ENCODE measurements at regions not wholly inside any gene's neighbourhood (a gene's known extent, or its start where the extent isn't known, plus 50 kb on each side); places are given as distances from the start of the nearest gene placed in this dataset.

DNA sequence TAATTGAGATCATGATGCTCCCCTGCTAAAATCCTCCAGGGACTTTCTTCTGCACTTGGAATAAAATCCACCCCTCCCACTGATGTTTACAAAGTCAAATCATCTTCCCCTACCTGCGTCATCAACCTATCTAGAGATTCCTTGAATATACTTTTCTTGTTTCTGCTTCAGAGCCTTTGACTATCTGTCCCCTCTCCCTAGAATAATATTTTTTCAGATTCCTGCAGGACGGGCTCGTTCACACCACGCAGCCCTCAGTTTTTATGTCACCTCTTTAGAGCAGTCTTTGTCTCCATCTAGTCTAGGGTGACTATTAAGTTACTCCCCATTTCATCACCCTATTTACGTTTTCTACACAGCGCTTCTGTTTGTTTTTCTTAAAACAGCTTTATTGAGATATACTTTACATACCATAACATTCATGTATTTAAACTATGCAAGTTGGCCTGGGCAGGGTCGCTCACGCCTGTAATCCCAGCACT lies 94.8 kb upstream of the SESN3 start:
- DNase-seq = no peak

DNA sequence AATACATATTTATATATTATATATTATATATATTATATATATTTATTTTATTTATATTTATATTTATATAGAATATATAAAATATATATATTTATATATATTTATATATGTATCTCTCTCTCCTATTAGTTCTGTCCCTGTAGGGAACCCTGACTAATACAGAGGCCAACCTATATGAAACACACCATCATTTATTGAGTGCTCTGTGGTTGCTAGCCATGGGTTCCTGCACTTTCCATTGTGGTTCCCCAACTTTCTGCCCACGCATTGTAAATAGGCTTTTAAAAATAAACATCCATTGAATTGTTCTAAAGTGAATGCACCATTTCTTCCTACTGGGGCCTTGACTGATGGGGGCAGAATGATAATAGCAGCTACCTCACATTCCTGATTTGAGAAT lies 93.8 kb upstream of the SESN3 start:
- H3K36me3 Mint-ChIP-seq = no peaks in the 10 kb centered on the region
- peaks cover 4% of the 10 kb centered on the region for H3K4me1 Mint-ChIP-seq
- no peak for DNase-seq
- no peaks in the 10 kb centered on the region for H3K27me3 Mint-ChIP-seq
- no peak overlapping the region for H3K27ac Mint-ChIP-seq
- no peak overlapping the region for H3K4me3 Mint-ChIP-seq
- peaks cover 3% of the 10 kb centered on the region for H3K9me3 Mint-ChIP-seq

More for the DNA sequence above, 94.8 kb upstream of the SESN3 start:
- no peaks in the 10 kb centered on the region for H3K27me3 Mint-ChIP-seq
- H3K4me1 Mint-ChIP-seq = peaks cover 4% of the 10 kb centered on the region
- no peaks in the 10 kb centered on the region for H3K36me3 Mint-ChIP-seq
- H3K9me3 Mint-ChIP-seq = peaks cover 3% of the 10 kb centered on the region
- H3K27ac Mint-ChIP-seq = no peak overlapping the region
- no peak overlapping the region for H3K4me3 Mint-ChIP-seq

GRCh38 chr11:95322539-95322938 lies 91.5 kb upstream of the SESN3 start:
- Mint-ChIP-seq H3K4me1 (no peaks in the 10 kb centered on the region), H3K27ac (no peak overlapping the region), H3K4me3 (no peak overlapping the region), H3K36me3 (no peaks in the 10 kb centered on the region), H3K9me3 (peaks cover 3% of the 10 kb centered on the region), H3K27me3 (no peaks in the 10 kb centered on the region)
- DNase-seq = no peak

GRCh38 chr11:95318498-95318897 lies 87.5 kb upstream of the SESN3 start:
- no peak overlapping the region for H3K4me3 Mint-ChIP-seq
- H3K4me1 Mint-ChIP-seq = no peaks in the 10 kb centered on the region
- H3K9me3 Mint-ChIP-seq = peaks cover 3% of the 10 kb centered on the region
- no peaks in the 10 kb centered on the region for H3K27me3 Mint-ChIP-seq
- H3K36me3 Mint-ChIP-seq = no peaks in the 10 kb centered on the region
- no peak overlapping the region for H3K27ac Mint-ChIP-seq
- DNase-seq = no peak

GRCh38 chr11:95308512-95309035 lies 77.6 kb upstream of the SESN3 start:
- Mint-ChIP-seq H3K36me3 (no peaks in the 10 kb centered on the region), H3K27me3 (no peaks in the 10 kb centered on the region), H3K9me3 (no peaks in the 10 kb centered on the region), H3K4me1 (peaks cover 6% of the 10 kb centered on the region), H3K27ac (no peak overlapping the region), H3K4me3 (no peak overlapping the region)
- no peak for DNase-seq

- H3K36me3 Mint-ChIP-seq = no peaks in the 10 kb centered on the region
- no peaks in the 10 kb centered on the region for H3K27me3 Mint-ChIP-seq
- no peak for DNase-seq
- H3K9me3 Mint-ChIP-seq = no peaks in the 10 kb centered on the region
- no peak overlapping the region for H3K27ac Mint-ChIP-seq
- H3K4me1 Mint-ChIP-seq = peaks cover 6% of the 10 kb centered on the region
- no peak overlapping the region for H3K4me3 Mint-ChIP-seq
Observed at GRCh38 chr11:95307286-95307685, 76.3 kb upstream of the SESN3 start.

GRCh38 chr11:95306801-95307200 lies 75.8 kb upstream of the SESN3 start:
- no peak overlapping the region for H3K4me3 Mint-ChIP-seq
- H3K27ac Mint-ChIP-seq = no peak overlapping the region
- peaks cover 6% of the 10 kb centered on the region for H3K4me1 Mint-ChIP-seq
- no peaks in the 10 kb centered on the region for H3K36me3 Mint-ChIP-seq
- no peaks in the 10 kb centered on the region for H3K9me3 Mint-ChIP-seq
- DNase-seq = no peak
- H3K27me3 Mint-ChIP-seq = no peaks in the 10 kb centered on the region

GRCh38 chr11:95306123-95306522 lies 75.1 kb upstream of the SESN3 start:
- peaks cover 6% of the 10 kb centered on the region for H3K4me1 Mint-ChIP-seq
- no peaks in the 10 kb centered on the region for H3K9me3 Mint-ChIP-seq
- H3K27ac Mint-ChIP-seq = no peak overlapping the region
- H3K36me3 Mint-ChIP-seq = no peaks in the 10 kb centered on the region
- H3K27me3 Mint-ChIP-seq = no peaks in the 10 kb centered on the region
- no peak for DNase-seq
- no peak overlapping the region for H3K4me3 Mint-ChIP-seq

DNA sequence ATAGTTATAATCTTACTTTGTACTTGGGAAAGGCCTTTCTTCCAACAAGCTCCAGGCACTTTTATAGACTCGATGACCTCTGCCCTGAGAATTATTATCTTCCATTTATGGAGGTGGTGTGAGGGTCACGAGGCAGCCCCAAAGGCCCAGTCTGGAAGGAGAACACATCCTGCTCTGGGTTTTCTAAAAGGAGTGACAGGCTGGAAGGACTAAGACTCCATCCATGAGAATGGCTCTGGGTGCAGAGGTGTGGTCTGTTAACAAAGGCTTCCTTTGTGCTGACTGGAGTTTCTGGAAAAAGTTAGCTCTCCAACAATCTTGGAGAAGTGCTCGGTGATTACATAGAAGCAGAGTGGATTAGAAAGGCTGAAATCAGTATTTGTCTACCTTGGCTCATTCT lies 74.7 kb upstream of the SESN3 start:
- DNase-seq = no peak
- H3K36me3 Mint-ChIP-seq = no peaks in the 10 kb centered on the region
- H3K4me1 Mint-ChIP-seq = peaks cover 6% of the 10 kb centered on the region
- H3K27ac Mint-ChIP-seq = no peak overlapping the region
- no peak overlapping the region for H3K4me3 Mint-ChIP-seq
- H3K9me3 Mint-ChIP-seq = no peaks in the 10 kb centered on the region
- no peaks in the 10 kb centered on the region for H3K27me3 Mint-ChIP-seq

GRCh38 chr11:95304777-95305176 lies 73.8 kb upstream of the SESN3 start:
- H3K36me3 Mint-ChIP-seq = no peaks in the 10 kb centered on the region
- no peak for DNase-seq
- H3K9me3 Mint-ChIP-seq = no peaks in the 10 kb centered on the region
- H3K4me3 Mint-ChIP-seq = no peak overlapping the region
- H3K27ac Mint-ChIP-seq = no peak overlapping the region
- H3K27me3 Mint-ChIP-seq = no peaks in the 10 kb centered on the region
- peaks cover 6% of the 10 kb centered on the region for H3K4me1 Mint-ChIP-seq

GRCh38 chr11:95302211-95302610 lies 71.2 kb upstream of the SESN3 start:
- no peak overlapping the region for H3K4me3 Mint-ChIP-seq
- no peaks in the 10 kb centered on the region for H3K36me3 Mint-ChIP-seq
- no peak overlapping the region for H3K27ac Mint-ChIP-seq
- no peak for DNase-seq
- H3K9me3 Mint-ChIP-seq = no peaks in the 10 kb centered on the region
- no peaks in the 10 kb centered on the region for H3K27me3 Mint-ChIP-seq
- H3K4me1 Mint-ChIP-seq = peaks cover 12% of the 10 kb centered on the region

DNA sequence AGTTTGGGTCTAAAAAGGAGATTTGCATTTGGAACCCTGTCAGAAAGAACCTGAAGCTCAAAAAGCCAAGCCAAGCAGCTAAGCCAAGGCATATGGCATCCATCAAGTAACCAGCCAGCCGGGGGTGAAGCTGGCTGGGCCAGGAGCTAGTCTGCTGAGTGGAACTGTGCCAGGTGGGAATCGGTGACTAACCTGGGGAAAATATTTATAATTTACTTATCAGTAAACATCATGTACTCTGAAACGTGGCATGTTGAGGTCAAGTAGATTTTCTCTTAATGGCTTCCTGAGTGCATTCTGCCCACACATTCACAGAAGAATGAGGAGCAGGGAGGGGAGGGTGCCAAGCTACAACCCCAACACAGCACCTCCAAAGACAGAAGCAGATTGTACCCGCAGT lies 70.5 kb upstream of the SESN3 start:
- Mint-ChIP-seq H3K27me3 (no peaks in the 10 kb centered on the region), H3K4me3 (no peak overlapping the region), H3K36me3 (no peaks in the 10 kb centered on the region), H3K9me3 (no peaks in the 10 kb centered on the region), H3K27ac (no peak overlapping the region), H3K4me1 (peaks cover 12% of the 10 kb centered on the region)
- DNase-seq = no peak

- no peaks in the 10 kb centered on the region for H3K36me3 Mint-ChIP-seq
- H3K27me3 Mint-ChIP-seq = no peaks in the 10 kb centered on the region
- no peaks in the 10 kb centered on the region for H3K9me3 Mint-ChIP-seq
- H3K4me3 Mint-ChIP-seq = no peak overlapping the region
- peaks cover 12% of the 10 kb centered on the region for H3K4me1 Mint-ChIP-seq
- H3K27ac Mint-ChIP-seq = peak overlapping the region; percentile 41
- no peak for DNase-seq
Observed at GRCh38 chr11:95299078-95299679, 68.2 kb upstream of the SESN3 start.

DNA sequence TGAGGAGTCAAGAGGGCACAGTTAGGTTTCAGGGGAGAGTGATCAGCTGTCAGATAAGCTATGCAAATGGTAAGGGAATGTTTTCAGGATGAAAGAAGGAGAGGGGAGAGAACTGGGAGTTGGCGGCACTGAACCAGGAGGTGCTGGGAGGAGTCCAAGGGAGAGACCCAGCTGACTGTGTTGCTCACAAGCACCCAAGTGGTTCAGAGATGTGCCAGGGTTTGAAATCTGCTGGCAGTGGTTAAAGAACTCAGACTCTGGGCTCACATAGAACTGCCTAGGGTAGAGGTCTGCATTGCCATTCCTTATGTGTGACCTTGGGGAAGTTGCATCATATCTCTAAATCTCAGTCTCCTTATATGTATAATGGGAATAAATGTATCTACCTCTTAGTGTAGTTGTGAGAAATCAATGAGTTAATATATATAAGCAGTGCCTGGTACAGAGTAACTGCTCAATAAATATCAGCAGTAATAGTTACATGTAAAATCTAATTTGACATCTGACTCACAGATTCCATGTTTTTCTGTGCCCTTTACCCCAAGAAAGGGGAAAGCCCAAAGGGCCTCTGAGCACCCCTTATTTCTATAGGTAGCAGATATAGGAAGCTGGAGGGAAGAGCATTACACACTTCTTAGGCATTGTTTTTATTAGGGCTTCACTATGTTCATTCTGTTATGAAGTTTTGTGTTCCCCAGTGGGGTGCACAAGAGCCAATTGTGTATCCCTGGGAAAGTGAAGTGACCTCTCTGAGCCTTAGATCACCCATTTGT lies 66.9 kb upstream of the SESN3 start:
- no peaks in the 10 kb centered on the region for H3K9me3 Mint-ChIP-seq
- H3K4me3 Mint-ChIP-seq = no peak overlapping the region
- DNase-seq = no peak
- no peak overlapping the region for H3K27ac Mint-ChIP-seq
- H3K36me3 Mint-ChIP-seq = no peaks in the 10 kb centered on the region
- no peaks in the 10 kb centered on the region for H3K27me3 Mint-ChIP-seq
- peaks cover 12% of the 10 kb centered on the region for H3K4me1 Mint-ChIP-seq

GRCh38 chr11:95296621-95297025 lies 65.6 kb upstream of the SESN3 start:
- Mint-ChIP-seq H3K4me1 (peaks cover 12% of the 10 kb centered on the region), H3K27ac (no peak overlapping the region)
- DNase-seq = no peak

GRCh38 chr11:95296165-95296564 lies 65.2 kb upstream of the SESN3 start:
- Mint-ChIP-seq H3K4me1 (peaks cover 12% of the 10 kb centered on the region), H3K4me3 (no peak overlapping the region)

More at GRCh38 chr11:95296621-95297025, 65.6 kb upstream of the SESN3 start:
- Mint-ChIP-seq H3K36me3 (no peaks in the 10 kb centered on the region), H3K9me3 (no peaks in the 10 kb centered on the region), H3K4me3 (no peak overlapping the region), H3K27me3 (no peaks in the 10 kb centered on the region)

More at GRCh38 chr11:95296165-95296564, 65.2 kb upstream of the SESN3 start:
- no peak for DNase-seq
- Mint-ChIP-seq H3K27ac (no peak overlapping the region), H3K36me3 (no peaks in the 10 kb centered on the region), H3K27me3 (no peaks in the 10 kb centered on the region), H3K9me3 (no peaks in the 10 kb centered on the region)

Measured in activated naive CD8-positive, alpha-beta T cell treated with anti-CD3 and anti-CD28 coated beads for 36 hours (primary cell).